NB4 (cell line): ENCODE measurements at regions not wholly inside any gene's neighbourhood (a gene's known extent, or its start where the extent isn't known, plus 50 kb on each side); places are given as distances from the start of the nearest gene placed in this dataset.

ENCODE experiments used
- MYC ChIP-seq: IDR thresholded peaks from 2 replicates; pipeline ENCODE4 v1.6.1; 2011; ENCODE audit warnings: low read depth, low read length
- TF ChIP-seq, protein P1 (sequence below): IDR thresholded peaks from one replicate; pipeline ENCODE4 v1.5.1; 2012; ENCODE audit warnings: low read depth, low read length

DNA sequence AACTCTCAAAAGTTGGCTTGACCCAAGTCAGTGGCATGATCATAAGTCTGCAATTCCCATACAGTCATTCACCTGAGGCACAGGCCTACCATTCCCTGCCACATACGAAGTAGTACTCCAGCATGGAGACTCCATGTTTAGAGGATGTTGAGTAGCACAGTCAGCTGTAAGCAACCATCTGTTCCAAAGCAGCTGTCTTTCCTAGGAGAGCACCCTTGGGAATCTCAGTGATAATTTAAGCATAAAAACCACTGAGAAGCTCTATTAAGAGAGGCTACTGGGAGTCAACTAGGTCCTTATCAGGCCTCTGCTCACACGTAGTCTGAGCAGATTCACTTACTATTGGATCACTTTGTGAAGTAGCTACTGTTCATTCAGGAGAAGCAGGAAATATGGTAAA, 61.6 kb upstream of the UNC5B start:
- TF ChIP-seq, protein P1, sequence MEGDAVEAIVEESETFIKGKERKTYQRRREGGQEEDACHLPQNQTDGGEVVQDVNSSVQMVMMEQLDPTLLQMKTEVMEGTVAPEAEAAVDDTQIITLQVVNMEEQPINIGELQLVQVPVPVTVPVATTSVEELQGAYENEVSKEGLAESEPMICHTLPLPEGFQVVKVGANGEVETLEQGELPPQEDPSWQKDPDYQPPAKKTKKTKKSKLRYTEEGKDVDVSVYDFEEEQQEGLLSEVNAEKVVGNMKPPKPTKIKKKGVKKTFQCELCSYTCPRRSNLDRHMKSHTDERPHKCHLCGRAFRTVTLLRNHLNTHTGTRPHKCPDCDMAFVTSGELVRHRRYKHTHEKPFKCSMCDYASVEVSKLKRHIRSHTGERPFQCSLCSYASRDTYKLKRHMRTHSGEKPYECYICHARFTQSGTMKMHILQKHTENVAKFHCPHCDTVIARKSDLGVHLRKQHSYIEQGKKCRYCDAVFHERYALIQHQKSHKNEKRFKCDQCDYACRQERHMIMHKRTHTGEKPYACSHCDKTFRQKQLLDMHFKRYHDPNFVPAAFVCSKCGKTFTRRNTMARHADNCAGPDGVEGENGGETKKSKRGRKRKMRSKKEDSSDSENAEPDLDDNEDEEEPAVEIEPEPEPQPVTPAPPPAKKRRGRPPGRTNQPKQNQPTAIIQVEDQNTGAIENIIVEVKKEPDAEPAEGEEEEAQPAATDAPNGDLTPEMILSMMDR, result no peak
- no peak for TF ChIP-seq MYC
